GM23248 (cell line): ENCODE measurements at regions not wholly inside any gene's neighbourhood (a gene's known extent, or its start where the extent isn't known, plus 50 kb on each side); places are given as distances from the start of the nearest gene placed in this dataset.

Experiments used
- DNase-seq: peaks from one replicate; pipeline ENCODE4 v3.0.0-alpha.2; 2015
- H2AFZ ChIP-seq: fragments of 200-600 bp; sonication (generic); 2 replicates; pipeline ENCODE4 v1.6.1; 2016; ENCODE audit warnings: antibody characterized with exemption
- H3F3A ChIP-seq: fragments of 200-600 bp; sonication (generic); 2 replicates; pipeline ENCODE4 v1.6.1; 2016; ENCODE audit warnings: mild to moderate bottlenecking, antibody characterized with exemption, mixed run types; ENCODE audit not compliant: insufficient read depth
- H3K27ac ChIP-seq: fragments of 200-600 bp; sonication (generic); 2 replicates; pipeline ENCODE4 v1.5.1; 2016; ENCODE audit warnings: mild to moderate bottlenecking
- H3K27me3 ChIP-seq: fragments of 200-600 bp; sonication (generic); replicated peaks from 2 replicates; pipeline ENCODE4 v1.6.1; 2016; ENCODE audit warnings: mild to moderate bottlenecking; ENCODE audit not compliant: insufficient read depth
- H3K36me3 ChIP-seq: fragments of 200-600 bp; sonication (generic); 2 replicates; pipeline ENCODE4 v1.6.1; 2016; ENCODE audit warnings: low read depth, mild to moderate bottlenecking
- H3K4me1 ChIP-seq: fragments of 200-600 bp; sonication (generic); 2 replicates; pipeline ENCODE4 v1.6.1; 2016; ENCODE audit warnings: mild to moderate bottlenecking; ENCODE audit not compliant: insufficient read depth
- H3K4me2 ChIP-seq: fragments of 200-600 bp; sonication (generic); one replicate; pipeline ENCODE4 v1.6.1; 2016; ENCODE audit warnings: mild to moderate bottlenecking; ENCODE audit not compliant: unreplicated experiment
- H3K4me3 ChIP-seq: fragments of 200-600 bp; sonication (generic); 2 replicates; pipeline ENCODE4 v1.5.1; 2016; ENCODE audit warnings: mild to moderate bottlenecking
- H3K79me2 ChIP-seq: fragments of 200-600 bp; sonication (generic); 2 replicates; pipeline ENCODE4 v1.6.1; 2016; ENCODE audit warnings: mild to moderate bottlenecking; ENCODE audit not compliant: insufficient read depth
- H3K9ac ChIP-seq: fragments of 200-600 bp; sonication (generic); 2 replicates; pipeline ENCODE4 v1.6.1; 2016; ENCODE audit warnings: mild to moderate bottlenecking
- H3K9me2 ChIP-seq: fragments of 200-600 bp; sonication (generic); 2 replicates; pipeline ENCODE4 v1.6.1; 2016; ENCODE audit warnings: mixed run types, mild to moderate bottlenecking, moderate library complexity; ENCODE audit not compliant: insufficient read depth
- H3K9me3 ChIP-seq: fragments of 200-600 bp; sonication (generic); one replicate; pipeline ENCODE4 v1.6.1; 2017; ENCODE audit warnings: low read depth
- H4K20me1 ChIP-seq: fragments of 200-600 bp; sonication (generic); 2 replicates; pipeline ENCODE4 v1.6.0; 2016; ENCODE audit not compliant: insufficient read depth
- EZH2 ChIP-seq: fragments of 200-600 bp; sonication (generic); IDR thresholded peaks from 2 replicates; pipeline ENCODE4 v1.6.1; 2018; ENCODE audit warnings: antibody characterized with exemption, mild to moderate bottlenecking; ENCODE audit not compliant: insufficient read depth, poor library complexity, severe bottlenecking
- EZH2phosphoT487 ChIP-seq: fragments of 200-600 bp; sonication (generic); IDR thresholded peaks from 2 replicates; pipeline ENCODE4 v1.6.1; 2018; ENCODE audit warnings: antibody characterized with exemption, moderate library complexity, mild to moderate bottlenecking, low read depth; ENCODE audit not compliant: insufficient read depth
- WGBS, 2 experiments: methylation state at CpG; one replicate each; pipeline ENCODE4 v1.1.6; 2015 to 2017; ENCODE audit warnings: low lambda C conversion rate in 2 of 2, low coverage in 1 of 2; ENCODE audit errors: missing lambda C conversion rate in 2 of 2; 5-methylcytosine and 5-hydroxymethylcytosine counted together
- in situ Hi-C: fragments of 300-500 bp; cut with MboI; formaldehyde crosslinking; loops from 2 replicates; pipeline ENCODE4 v1.15.0; 2020

DNA sequence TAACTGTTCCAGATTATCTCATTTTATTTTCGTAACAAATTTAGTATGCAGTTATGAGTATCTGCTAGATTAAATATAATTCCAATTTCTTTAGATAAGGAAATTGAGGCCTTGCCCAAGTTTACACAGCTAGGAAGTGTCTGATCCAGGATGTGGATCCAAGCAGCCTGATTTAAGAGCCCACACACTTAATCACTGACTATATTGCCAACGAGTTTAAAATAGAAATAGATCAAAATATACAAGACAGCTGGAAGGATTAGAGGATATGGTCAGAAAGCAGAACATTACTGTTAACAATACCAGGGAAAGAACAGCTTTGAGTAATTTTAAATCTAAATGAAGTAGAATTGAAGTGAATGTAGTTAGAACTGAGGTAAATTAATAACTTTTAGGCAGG is 215.2 kb downstream of the C3orf38 start:
- TF ChIP-seq EZH2phosphoT487, result no peak
- no peak overlapping the region for H2AFZ ChIP-seq
- H3K79me2 ChIP-seq, result no peaks in the 10 kb centered on the region
- no peak overlapping the region for H3K27ac ChIP-seq
- no peaks in the 10 kb centered on the region for H3F3A ChIP-seq
- WGBS, 2 experiments, result 0% methylated on average over 2 of the region's 2 CpGs
- in situ Hi-C loops, result no loop called here
- H3K36me3 ChIP-seq, result no peaks in the 10 kb centered on the region
- H3K4me1 ChIP-seq, result no peaks in the 10 kb centered on the region
- H4K20me1 ChIP-seq, result no peaks in the 10 kb centered on the region
- DNase-seq, result no peak
- no peaks in the 10 kb centered on the region for H3K9me3 ChIP-seq
- H3K27me3 ChIP-seq, result no peaks in the 10 kb centered on the region
- H3K4me3 ChIP-seq, result no peak overlapping the region
- H3K9me2 ChIP-seq, result no peaks in the 10 kb centered on the region
- no peak overlapping the region for H3K9ac ChIP-seq
- H3K4me2 ChIP-seq, result no peak overlapping the region

DNA sequence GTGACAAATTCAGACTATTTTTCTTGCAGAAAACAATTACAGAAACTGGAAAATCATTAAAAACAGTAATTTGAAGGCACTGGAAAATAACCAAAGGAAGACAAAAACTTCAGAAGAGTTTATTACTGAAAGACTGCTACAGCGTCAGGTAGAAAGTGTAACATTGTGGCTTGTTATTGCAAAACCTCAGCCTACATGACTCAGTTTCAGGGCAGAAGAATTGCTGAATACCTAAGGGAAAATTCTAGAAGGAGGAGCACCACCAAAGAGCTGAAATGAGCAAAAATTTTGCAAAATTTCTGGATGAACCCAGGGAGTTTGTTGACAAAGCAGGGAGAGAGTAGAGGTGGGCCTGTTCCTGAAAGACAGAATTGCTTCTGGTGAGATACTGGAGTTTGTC is 219.6 kb downstream of the C3orf38 start:
- DNase-seq, result no peak
- no peaks in the 10 kb centered on the region for H3K9me2 ChIP-seq
- H3F3A ChIP-seq, result no peaks in the 10 kb centered on the region
- H3K4me2 ChIP-seq, result no peak overlapping the region
- H3K27me3 ChIP-seq, result no peaks in the 10 kb centered on the region
- no peak overlapping the region for H3K27ac ChIP-seq
- no peak for TF ChIP-seq EZH2phosphoT487
- TF ChIP-seq EZH2, result no peak
- H3K4me3 ChIP-seq, result no peak overlapping the region
- no peaks in the 10 kb centered on the region for H3K36me3 ChIP-seq
- no peak overlapping the region for H2AFZ ChIP-seq
- in situ Hi-C loops, result no loop called here
- H3K4me1 ChIP-seq, result no peaks in the 10 kb centered on the region
- H3K79me2 ChIP-seq, result no peaks in the 10 kb centered on the region
- 73 to 80% methylated on average over 1 of the region's 1 CpG for WGBS, 2 experiments
- H3K9ac ChIP-seq, result no peak overlapping the region
- peaks cover 3% of the 10 kb centered on the region for H3K9me3 ChIP-seq
- no peaks in the 10 kb centered on the region for H4K20me1 ChIP-seq

DNA sequence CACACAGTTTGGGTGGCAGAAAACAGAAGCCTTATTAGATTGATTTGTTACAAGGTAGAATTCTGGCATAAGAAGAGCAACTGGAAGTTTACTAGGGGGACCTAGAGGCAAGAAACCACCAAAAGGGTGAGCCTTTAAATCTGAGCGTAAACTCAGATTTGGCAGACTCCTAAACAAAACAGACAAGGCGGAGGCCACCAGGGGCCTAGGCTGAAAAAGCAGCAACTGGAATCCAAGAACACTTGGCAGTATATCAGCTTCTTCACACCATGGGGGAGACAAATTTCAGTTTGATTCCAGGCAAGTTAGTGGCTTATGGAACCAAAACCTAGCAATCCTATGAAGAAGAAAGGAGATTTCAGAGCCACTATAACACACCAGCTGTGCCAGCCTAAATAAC is 220.0 kb downstream of the C3orf38 start:
- WGBS, 2 experiments, result 29 to 47% methylated on average over 2 of the region's 2 CpGs

DNA sequence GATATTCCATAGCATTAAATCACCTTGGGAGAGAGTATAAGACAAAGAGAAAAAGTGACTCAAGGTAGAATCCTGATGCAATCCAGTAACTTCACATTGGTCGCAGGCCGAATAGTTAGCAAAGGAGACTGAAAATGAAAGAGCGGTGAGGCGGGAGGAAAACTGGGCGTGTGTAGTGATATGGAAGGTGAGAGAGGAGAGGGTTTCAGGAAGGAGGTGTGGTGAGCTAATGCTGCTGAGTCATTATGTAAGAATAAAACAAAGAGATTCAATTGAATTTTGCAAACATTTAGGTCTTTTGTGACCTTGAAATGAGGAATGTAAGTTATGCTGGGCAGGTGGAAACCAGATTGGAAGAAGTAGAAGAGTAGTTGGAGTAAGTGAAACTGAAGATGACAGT is 235.3 kb downstream of the C3orf38 start:
- 33 to 45% methylated on average over 5 of the region's 5 CpGs for WGBS, 2 experiments
- in situ Hi-C loops, result no loop called here

More for the DNA sequence above, 220.0 kb downstream of the C3orf38 start:
- Histone ChIP-seq H2AFZ (no peak overlapping the region), H3K27ac (no peak overlapping the region), H3K9ac (no peak overlapping the region), H4K20me1 (no peaks in the 10 kb centered on the region), H3K27me3 (no peaks in the 10 kb centered on the region), H3K79me2 (no peaks in the 10 kb centered on the region), H3K9me3 (peaks cover 3% of the 10 kb centered on the region), H3K9me2 (no peaks in the 10 kb centered on the region), H3K4me2 (no peak overlapping the region), H3K4me1 (no peaks in the 10 kb centered on the region), H3K4me3 (no peak overlapping the region), H3K36me3 (no peaks in the 10 kb centered on the region), H3F3A (no peaks in the 10 kb centered on the region)
- no peak for TF ChIP-seq EZH2
- DNase-seq, result no peak
- in situ Hi-C loops, result no loop called here

DNA sequence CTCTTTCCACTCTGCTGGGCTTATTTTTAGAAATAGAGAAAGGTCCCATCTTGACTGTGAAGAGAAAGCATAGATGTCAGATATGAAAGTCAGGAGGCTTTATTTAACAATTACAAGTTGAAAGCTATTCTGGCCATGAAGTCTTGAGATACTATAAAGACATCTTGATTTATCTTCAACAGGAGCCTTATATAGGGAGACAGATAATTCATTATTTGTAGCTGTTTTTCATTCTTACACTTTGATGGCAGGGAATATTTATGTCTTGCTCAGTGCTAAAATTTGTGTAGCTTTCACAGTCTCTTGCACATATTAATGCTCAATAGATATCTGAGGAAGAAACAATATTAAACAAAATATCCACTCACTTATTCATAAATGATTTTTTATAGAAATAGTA is 248.8 kb downstream of the C3orf38 start:
- Histone ChIP-seq H3K4me2 (no peak overlapping the region), H3K27me3 (no peaks in the 10 kb centered on the region), H3K27ac (no peak overlapping the region), H3K4me3 (no peak overlapping the region), H3F3A (no peaks in the 10 kb centered on the region), H3K9ac (no peak overlapping the region), H4K20me1 (no peaks in the 10 kb centered on the region), H3K36me3 (no peaks in the 10 kb centered on the region), H3K9me2 (no peaks in the 10 kb centered on the region), H3K9me3 (no peaks in the 10 kb centered on the region), H3K4me1 (no peaks in the 10 kb centered on the region), H3K79me2 (no peaks in the 10 kb centered on the region), H2AFZ (no peak overlapping the region)
- no peak for TF ChIP-seq EZH2phosphoT487
- TF ChIP-seq EZH2, result no peak
- no peak for DNase-seq
- in situ Hi-C loops, result no loop called here

More for the DNA sequence above, 235.3 kb downstream of the C3orf38 start:
- no peak for DNase-seq
- Histone ChIP-seq H3K4me1 (no peaks in the 10 kb centered on the region), H3K27ac (no peak overlapping the region), H3K4me3 (no peak overlapping the region), H3K4me2 (no peak overlapping the region), H3K36me3 (no peaks in the 10 kb centered on the region), H3K27me3 (no peaks in the 10 kb centered on the region), H3K9me2 (no peaks in the 10 kb centered on the region), H3K79me2 (no peaks in the 10 kb centered on the region), H3K9ac (no peak overlapping the region), H3F3A (no peaks in the 10 kb centered on the region), H2AFZ (no peak overlapping the region), H3K9me3 (no peaks in the 10 kb centered on the region), H4K20me1 (no peaks in the 10 kb centered on the region)
- TF ChIP-seq EZH2 (no peak), EZH2phosphoT487 (no peak)
